22Rv1 (cell line): ENCODE measurements at regions not wholly inside any gene's neighbourhood (a gene's known extent, or its start where the extent isn't known, plus 50 kb on each side); places are given as distances from the start of the nearest gene placed in this dataset.

Source experiments
- CTCF ChIP-seq: fragments of 450-650 bp; IDR thresholded peaks from 2 replicates; pipeline ENCODE4 v1.5.1; 2017; ENCODE audit warnings: mild to moderate bottlenecking
- ZFX ChIP-seq: fragments of 450-650 bp; IDR thresholded peaks from 2 replicates; pipeline ENCODE4 v1.6.1; 2017; ENCODE audit warnings: antibody characterized with exemption, borderline replicate concordance

- TF ChIP-seq ZFX, result no peak
- TF ChIP-seq CTCF, result no peak
Observed at GRCh38 chr17:33387406-33387805, 94.3 kb upstream of the ASIC2 start.
